ENCODE measurements at regions not wholly inside any gene's neighbourhood (a gene's known extent, or its start where the extent isn't known, plus 50 kb on each side); places are given as distances from the start of the nearest gene placed in this dataset.

DNA sequence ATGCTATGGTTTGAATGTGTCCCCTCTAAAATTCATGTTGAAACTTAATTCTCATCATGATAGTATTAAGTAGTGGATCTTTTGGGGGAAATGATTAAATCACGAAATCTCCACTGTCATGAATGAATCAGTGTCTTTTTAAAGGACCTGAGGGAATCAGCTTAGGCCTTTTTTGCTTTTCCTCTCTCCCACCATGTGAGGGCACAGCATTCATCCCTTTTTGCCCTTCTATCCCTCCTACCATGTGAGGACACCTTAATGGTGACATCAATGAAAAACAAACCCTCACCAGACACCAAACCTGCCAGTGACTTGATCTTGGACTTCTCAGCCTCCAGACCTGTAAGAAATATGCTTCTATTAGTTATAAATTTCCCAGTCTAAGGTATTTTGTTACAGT, 247.1 kb upstream of the UBE2E3 start:
- DNase-seq, result no peak

DNA sequence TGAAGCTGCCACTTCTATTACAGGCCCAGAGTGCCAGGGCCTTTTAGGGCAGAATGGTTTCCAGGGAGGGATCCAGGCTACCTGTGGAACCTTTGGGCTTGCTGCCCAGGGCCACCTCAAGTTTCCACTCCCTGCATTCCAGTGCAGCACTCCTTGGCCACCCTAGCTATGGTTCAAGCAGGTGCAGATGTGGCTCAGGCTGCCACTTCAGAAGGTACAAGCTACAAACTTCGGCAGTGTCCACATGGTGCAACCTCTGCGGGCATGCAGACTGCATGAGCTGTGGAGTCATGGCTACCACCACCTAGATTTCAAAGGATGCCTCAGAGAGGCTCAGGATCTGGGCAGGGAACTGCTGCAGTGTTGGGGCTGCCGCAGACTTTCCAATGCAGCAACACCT, 248.1 kb upstream of the UBE2E3 start:
- DNase-seq, result no peak

DNA sequence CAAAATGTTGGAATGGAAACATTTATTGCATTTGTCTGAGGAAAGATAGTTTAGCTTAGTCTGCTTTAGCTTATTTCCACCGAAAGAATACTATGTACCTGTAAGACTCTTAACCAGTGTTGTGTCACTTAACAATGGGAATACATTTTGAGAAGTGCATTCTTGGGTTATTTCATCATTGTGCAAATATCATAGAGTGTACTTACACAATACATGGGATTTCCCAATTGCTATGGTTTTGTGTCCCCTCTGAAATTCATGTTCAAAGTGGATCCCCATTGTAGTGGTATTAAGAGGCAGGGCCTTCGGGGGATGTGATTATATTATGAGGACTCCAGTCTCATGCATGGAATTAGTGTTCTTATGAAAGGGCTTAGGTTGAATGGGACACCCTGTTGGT, 249.4 kb upstream of the UBE2E3 start:
- DNase-seq, result no peak

DNA sequence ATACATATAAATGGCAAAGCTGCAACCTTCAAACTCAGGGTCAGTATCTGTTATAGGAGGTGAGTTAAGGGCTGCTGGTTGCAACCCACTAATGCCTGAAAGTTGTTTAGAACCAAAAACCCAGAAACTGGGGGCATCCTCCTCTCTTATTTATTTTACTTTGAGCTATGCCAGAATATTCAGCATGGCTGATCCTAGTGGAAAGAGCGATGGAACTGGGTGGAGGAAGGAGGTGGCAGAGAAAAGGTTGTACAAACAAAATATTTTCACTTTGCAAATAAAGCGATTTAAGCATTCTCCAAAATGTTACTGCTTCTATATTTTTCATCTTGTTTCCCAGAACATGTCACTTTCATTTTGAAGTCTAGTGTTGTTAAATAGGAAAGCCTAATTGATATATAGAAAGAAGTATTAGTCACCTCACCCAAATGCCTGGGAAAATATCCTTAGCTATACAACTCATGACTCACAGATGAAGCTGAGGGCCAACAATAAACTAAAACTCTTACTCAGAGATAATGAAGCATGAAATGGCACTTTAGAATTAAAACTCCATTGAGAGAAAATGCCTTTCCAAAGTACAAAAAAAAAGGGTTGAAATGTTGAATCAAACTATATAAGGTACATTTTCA, 251.4 kb upstream of the UBE2E3 start:
- DNase-seq, result no peak

DNA sequence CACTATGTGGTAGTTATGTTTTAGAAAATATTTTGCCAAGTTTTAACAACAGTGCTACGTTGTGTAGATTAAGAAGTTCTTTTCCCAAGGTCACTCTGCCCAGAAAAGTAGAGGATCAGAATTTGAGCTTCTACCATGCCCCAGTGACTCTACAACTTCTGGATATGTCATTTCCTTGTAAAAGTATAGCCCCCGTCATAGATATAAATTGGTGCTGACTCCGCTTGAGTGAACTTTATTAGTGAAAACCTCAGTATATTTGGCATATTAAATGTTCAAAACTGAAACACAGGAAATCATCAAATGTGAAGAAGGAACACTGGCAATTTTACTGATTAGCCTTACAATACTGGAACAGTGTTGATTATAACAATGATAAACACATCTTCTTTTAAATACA, 256.7 kb upstream of the UBE2E3 start:
- no peak for DNase-seq

DNA sequence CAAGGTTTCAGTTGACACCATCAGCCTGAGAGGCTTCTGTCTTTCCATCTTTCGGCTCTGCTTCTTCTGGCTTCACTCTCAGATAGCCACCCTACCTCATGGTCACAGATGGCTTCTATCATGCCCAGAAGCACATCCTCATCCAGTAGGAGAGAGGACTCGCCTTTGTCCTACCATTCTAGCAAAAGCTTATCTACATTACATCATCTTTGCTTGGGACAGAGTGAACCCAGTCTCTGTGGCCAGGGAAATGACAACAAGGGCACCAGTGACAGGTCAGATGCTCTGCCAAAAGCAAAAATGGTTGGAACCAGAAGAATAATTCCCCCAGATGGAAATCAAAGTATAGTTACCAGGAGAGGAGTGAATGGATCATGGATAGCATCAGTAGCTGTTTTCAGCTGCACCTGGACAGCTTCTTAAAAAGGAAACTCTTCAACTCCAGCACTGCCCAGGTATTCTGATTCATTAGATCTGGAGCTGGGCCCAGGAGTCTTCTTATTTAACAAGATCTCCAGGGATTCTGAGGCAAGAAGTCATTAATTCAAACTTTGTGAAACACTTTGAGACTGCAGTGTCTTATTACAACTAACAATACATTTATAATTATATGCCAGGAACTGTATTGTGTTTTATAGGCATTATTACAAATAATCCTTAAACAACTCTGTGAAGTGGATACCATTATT, 257.7 kb upstream of the UBE2E3 start:
- DNase-seq, result no peak

DNA sequence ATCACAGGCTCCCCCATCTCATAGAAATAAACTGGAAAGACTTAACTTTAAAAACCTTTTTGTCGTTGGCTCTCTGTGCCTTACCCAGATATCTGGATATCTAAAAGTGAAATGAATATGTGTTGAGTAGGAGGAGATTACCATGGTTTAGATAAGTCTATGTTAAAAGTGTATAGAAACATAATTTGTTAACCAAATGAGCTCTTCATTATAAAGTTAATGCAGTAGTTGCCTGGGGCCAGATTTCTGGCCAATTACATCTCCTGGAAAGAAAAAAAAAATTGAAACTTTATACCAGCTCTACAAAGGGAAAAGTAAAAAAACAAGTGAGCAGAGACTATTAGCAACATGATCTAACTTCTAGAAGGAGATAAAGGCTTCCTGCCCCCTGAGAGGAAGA, 259.6 kb upstream of the UBE2E3 start:
- DNase-seq, result no peak

DNA sequence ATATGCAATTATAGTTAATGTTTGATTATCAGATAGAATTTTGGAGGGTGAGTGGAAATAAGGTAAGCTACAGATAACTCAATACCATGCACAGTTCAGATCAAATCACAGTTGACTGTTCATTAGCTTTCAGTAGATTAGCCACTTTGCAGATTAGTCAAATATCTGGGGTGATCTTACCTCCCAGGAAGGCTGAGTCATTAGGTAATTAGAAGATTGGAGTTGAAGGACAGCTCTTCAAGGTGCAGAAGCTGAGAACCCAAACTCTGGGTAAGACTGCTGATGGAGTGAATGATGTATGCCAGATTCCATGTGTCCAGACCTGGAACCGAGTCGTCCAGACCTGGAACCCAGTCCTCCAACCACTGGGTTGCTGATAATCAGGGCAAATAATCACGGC, 262.8 kb upstream of the UBE2E3 start:
- no peak for DNase-seq

DNA sequence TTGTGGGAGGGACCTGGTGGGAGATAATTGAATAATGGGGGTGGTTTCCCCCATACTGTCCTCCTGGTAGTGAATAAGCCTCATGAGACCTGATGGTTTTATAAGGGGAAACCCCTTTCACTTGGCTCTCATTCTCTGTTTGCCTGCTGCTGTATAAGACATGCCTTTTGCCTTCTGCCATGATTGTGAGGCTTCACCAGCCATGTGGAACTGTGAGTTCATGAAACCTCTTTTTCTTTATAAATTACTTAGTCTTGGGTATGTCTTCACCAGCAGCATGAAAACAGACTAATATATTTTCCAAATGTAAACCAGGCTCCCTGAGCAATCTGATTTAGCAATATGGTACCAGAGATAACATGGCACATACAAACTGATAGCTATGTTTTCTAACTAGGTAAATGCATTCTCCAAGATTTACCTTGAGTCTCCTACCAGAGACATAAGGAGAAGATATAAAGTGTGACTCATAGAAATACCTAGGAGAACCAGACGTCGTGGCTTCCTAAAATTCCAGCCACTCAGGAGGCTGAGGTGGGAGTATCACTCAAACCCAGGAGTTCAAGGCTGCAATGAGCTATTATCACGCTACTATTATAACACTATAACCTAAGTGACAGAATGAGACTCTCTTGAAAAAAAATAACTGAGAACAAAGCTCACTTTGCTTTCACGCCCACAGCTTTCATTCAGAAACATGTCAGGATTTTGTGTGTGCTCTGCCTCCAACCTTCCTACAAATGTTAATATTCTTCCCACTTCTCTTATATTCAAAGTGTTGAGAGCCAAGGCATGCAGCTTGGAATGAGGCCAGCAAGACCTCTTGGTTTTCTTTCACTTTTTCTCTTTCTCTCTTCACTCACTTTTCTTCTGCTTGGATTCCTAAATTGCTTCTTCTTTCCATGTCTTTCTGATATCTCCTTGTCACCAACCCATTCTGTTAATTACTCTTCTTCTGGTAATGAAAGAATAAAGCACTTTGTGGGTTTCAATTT, 263.9 kb upstream of the UBE2E3 start:
- DNase-seq, result no peak

DNA sequence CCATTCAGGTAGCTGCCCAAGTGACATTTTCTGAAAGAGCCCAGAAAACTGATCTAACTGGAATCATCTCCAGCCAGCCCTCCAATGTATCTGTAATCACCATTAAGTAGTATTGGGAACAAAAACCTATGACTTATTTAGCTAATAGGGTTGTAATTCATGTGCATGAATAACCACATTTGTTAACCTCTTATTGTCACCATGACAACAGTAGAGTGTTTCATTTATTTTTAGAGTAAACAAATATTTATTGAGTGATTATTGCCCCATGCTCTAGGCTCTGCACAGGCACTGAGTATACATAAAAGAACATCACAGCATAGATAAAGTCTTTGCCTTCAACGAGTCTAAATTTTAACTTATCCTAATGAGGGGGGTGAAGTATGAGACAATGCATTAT, 265.4 kb upstream of the UBE2E3 start:
- DNase-seq, result no peak

DNA sequence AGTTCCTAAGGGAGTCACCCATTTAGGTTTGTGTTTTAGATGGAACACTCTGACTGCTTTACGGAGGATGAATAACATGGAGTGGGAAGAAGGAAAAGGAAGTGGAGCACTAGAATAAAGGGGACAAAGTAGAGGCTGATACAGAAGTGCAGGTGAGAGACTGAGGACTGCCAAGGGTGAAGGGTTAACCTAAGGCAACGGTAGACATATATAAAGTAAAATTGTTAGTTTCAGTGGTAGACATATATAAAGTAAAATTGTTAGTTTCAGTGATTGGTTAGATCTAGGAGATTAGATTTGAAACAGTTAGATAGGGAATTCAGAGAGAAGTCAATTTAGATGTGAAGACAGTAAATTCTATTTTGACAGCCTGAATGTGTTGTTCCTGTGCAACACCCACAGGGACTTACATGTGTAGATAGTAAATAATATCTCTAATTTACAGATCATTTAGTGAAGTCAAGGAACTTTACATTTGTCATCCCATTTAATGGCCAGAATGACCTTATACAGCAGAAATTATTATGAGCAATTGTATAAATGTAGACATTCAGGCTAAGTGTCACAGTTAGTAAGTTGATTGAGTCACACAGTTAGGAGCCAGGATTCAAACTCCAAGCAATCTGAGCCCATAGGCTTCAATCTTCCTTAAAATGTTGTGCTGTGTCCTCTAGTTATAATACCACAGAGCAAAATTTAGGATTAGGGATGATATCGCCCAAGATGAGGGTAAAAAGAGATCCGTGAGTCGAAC, 270.8 kb upstream of the UBE2E3 start:
- DNase-seq, result no peak

DNA sequence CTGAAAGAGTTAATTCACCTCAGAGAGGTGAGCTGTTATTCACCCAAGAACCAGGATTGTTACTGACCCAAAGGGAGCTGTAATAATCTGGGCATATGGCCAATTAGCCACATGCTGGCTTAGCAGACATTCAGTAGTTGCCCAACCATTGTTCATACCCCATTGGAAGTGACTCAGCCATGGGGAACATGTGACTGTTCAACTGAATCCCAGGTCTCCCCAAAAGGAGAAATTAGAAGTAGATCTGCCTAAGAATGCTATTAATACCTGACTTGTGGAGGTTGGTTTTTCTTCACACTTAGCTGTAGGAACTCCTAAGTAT, 272.6 kb upstream of the UBE2E3 start:
- no peak for DNase-seq

DNA sequence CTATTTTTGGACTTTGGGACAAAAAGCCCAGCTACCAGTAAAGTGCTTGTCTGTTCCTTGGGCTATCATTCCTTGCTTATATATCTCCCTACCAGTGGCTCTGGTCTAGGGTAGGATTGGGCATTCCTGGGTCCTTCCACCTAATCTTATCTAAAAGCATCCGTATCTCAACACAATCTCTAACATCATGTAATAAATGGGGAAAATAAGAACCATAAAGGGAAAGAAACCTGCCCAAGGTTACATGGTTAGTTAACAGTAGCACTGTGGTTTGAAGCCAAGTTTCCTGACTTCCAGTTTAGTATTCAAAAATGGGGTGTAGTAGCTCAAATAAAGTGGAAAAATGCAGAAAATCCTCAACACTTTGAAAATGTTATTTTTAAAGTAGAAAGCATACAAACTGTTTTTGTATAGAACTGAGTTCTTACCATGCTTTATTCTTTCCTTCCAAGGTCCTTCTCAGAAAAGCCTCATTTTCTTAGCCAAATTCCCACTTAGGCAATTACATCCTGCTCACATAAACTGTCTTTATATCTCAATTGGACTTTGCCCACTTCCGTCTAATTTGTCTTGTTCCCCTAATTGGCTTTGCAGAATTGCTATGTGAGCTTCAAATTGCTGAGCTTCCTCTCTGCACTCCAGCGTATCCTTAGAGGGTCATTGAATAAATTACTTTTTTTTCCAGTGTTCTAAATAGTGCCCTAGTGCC, 273.1 kb upstream of the UBE2E3 start:
- no peak for DNase-seq

DNA sequence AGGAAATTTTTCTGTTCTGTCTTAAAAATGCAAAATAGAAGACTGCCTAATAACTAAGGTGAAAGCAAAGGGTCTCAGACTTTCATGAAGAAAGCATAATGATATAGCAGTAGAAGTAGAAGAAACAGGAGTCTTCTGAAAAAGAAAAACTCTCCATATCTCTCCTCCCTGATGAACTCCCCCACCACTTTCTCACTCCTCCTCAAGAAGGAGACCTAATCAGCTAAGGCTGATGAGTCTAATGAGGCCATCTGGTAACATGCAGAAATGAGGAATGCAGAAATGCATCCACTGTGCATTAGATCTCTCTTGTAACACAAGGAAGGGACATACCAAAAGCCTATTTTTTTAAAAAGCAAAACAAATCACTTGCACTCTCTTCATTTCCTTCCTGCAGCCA, 273.7 kb upstream of the UBE2E3 start:
- no peak for DNase-seq

DNA sequence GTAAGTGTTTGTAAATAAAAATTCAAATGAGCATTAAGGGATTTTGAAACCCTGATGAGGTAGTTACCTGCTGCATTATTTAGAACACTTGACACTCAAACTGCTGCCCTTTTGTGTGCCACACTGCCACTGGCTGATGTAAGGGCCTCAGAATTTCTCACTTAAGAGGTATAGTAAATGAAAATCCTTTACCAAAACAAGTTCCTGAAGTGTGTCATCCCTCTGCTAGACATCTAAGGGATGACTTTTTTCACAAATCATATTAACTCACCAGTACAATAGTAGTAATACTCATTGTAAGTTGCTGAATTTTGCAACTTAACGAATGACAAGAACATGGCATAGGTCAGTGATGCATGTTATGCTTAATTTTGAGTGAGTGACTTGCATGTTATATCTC, 274.9 kb upstream of the UBE2E3 start:
- no peak for DNase-seq

DNA sequence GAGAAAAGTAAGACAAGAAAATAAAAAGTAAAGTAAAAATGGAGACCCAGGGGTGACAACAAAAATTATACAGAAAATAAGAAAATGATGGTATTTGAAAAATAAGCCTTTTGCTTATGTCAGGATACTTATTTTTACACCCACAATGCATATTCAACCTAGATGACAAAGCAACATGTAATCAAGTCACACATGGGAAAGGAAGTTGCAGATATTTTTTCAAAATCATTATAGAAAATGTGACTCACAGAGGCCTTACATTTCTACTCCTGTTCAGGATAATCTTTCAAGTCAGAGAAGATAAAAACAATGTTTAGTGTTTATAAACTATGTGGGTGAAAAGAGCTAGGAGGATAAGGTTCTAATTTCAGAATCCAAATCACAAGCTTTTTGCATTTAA, 275.3 kb upstream of the UBE2E3 start:
- no peak for DNase-seq

DNA sequence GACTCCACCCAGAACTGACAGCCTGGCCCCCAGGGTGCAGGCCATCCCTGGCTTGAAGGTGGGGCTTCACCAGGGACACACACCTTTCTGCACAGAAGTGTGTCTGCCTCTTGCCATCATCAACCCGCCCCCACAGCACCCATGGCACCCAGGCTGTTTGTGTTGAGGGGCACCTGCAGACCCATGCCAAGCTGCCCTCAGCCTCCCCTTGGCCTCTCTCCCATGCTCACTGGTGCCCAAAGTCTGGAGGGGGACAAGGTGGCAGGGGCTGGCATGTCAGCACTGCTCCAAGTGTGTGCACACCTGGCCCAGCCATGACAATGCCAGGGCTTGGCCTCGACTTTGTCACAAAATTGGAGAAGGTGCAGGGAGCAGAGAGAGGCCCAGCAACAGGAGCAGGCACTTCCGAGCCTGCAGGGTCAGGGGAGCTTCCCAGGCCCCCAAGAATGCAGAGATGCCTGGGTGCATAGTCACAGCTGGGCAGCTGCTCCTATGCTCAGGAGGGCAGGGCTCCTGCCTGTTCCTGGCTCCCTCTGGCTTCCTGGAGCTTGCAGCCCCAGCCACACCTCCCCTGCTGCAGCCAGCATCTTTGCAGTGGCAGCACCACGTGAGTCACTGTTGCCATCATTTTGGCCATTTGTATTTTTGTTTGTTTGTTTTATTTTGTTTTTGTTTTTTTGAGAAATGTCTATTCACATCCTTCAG, 280.6 kb upstream of the UBE2E3 start:
- no peak for DNase-seq

DNA sequence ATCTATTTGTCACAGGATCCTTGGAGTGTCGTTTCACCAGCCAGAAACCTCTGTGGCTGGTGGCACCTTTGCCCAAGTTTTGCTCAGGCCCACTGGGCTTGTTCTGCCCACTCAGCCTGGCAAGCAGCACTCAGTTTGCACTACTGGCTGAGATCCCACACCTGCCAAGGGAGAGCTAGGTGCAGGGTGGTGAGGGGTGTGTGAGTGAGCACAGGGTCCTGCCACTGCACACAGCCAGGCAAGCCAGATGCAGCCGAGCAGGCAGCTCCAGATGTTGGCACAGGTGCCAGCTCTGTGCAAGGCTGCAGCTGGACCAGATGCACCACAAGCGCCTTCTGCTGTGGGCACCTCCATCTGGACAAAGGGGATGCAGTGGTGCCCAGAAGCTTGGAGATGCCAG, 281.7 kb upstream of the UBE2E3 start:
- DNase-seq, result no peak

DNA sequence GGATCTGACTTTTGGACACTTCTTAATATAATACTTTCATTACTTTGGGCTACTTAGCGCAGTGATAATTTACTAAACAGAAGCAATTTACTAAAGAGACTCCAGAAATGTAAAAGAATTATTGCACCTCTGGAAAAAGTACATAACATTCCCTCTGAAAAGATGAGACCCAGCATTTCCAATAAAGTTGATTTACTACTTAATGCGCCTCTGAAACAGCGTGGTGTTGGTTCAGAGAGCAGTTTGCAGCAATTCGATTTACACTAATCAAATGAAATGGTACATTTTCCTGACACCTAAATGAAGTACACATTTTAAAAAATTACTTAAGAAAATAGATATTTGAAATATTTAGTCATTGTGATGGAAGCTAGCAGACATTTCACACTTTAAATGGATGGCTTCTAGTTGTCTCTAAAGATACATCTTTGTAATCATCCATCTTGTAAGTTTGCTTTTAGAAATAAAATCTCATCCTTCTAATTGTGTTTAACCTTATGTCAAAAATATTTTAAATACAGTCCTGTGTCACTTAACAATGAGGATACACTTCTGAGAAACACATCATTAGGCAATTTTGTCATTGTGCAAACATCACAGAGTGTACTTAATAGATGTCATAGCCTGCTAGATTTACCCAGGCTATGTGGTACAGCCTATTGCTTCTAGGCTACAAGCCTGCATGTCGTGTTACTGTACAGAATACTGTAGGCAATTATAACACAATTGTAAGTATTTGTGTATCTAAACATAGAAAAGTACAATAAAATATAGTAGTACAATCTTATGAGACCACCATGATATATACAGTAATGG, 284.6 kb upstream of the UBE2E3 start:
- no peak for DNase-seq

DNA sequence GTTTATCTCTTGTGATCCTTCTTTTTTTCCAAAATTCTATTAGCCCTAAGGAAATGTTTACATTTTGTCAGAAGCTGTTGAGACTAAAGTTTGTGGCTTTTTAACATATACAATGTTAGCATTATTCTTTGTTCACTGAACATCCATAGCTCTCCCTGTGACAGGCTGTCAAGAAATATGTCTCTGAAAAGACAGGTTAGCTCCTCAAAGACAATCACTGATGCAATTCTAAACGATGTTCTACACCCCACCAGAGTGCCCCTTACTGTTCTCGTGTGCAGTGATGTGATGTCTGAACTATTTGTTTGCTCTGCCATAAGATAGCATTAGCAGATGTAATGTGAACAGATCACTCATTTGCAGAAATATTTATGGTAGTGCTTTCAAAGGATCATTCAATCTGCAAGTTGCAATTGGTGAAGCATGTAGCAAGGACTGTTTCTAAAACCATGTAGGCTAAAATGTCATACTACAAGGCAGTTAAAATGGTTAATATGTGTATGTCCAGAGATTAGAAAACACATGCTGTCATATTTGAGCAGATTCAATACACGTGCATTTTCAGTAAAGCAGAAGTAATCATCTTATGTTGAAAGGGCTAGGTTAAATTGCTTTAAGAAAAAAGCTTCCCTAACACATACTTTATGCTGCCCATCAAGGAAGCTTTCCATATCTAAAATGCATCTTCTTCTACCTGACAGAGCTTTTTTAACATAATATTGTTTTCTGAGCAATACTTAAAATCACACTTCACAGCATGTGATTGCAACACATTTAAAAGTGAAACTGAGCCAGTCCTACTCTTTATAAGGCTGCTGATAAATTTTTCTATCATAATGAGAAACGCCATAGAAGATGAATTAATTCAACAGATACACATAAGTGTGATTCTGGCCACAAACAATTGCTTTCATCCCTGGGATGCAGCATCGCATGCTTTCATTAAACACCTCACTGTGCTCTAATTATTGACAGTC, 285.7 kb upstream of the UBE2E3 start:
- DNase-seq, result no peak

All from CD4-positive, alpha-beta T cell treated with Interleukin-21 for 1 hour (primary cell).